Neural cell (in vitro differentiated cells): ENCODE measurements at regions not wholly inside any gene's neighbourhood (a gene's known extent, or its start where the extent isn't known, plus 50 kb on each side); places are given as distances from the start of the nearest gene placed in this dataset.

Experiments used
- H2AFZ ChIP-seq: fragments of 200-600, 300-800 bp; sonication (generic), shearing (Covaris generic); 2 replicates; pipeline ENCODE4 v1.6.0; 2014; ENCODE audit warnings: low read depth, mild to moderate bottlenecking, antibody characterized with exemption, low read length, moderate library complexity
- H3F3A ChIP-seq: fragments of 200-600 bp; shearing (Covaris generic); 2 replicates; pipeline ENCODE4 v1.6.1; 2016; ENCODE audit warnings: mild to moderate bottlenecking, moderate library complexity, mixed read lengths, antibody characterized with exemption, low read length; ENCODE audit not compliant: insufficient read depth, poor library complexity, severe bottlenecking
- H3K27ac ChIP-seq: fragments of 200-600, 300-800 bp; sonication (generic), shearing (Covaris generic); 2 replicates; pipeline ENCODE4 v1.5.1; 2014; ENCODE audit warnings: mild to moderate bottlenecking, low read length, moderate library complexity
- H3K27me3 ChIP-seq: fragments of 300-800, 200-600 bp; sonication (generic), shearing (Covaris generic); 2 replicates; pipeline ENCODE4 v1.6.0; 2014; ENCODE audit warnings: mild to moderate bottlenecking, low read depth, low read length, moderate library complexity; ENCODE audit not compliant: insufficient read depth
- H3K36me3 ChIP-seq: fragments of 300-800, 200-600 bp; sonication (generic), shearing (Covaris generic); 2 replicates; pipeline ENCODE4 v1.5.1; 2014; ENCODE audit warnings: mild to moderate bottlenecking, antibody characterized with exemption, low read length, moderate library complexity; ENCODE audit not compliant: insufficient read depth
- H3K4me2 ChIP-seq: fragments of 300-800, 200-600 bp; sonication (generic), shearing (Covaris generic); 2 replicates; pipeline ENCODE4 v1.6.0; 2014; ENCODE audit warnings: mild to moderate bottlenecking, low read length
- H3K4me3 ChIP-seq: fragments of 300-800, 200-600 bp; sonication (generic), shearing (Covaris generic); 2 replicates; pipeline ENCODE4 v1.5.1; 2014; ENCODE audit warnings: mild to moderate bottlenecking, low read length, moderate library complexity
- H3K79me2 ChIP-seq: fragments of 200-600 bp; shearing (Covaris generic); replicated peaks from 2 replicates; pipeline ENCODE4 v1.6.0; 2014; ENCODE audit warnings: mild to moderate bottlenecking, low read length, moderate library complexity; ENCODE audit not compliant: insufficient read depth
- H3K9ac ChIP-seq: fragments of 300-800, 200-600 bp; sonication (generic), shearing (Covaris generic); 2 replicates; pipeline ENCODE4 v1.6.1; 2016; ENCODE audit warnings: mild to moderate bottlenecking, low read length, mixed read lengths
- H3K9me2 ChIP-seq: fragments of 200-600 bp; shearing (Covaris generic); 2 replicates; pipeline ENCODE4 v1.6.1; 2016; ENCODE audit warnings: mild to moderate bottlenecking, low read length, mixed read lengths; ENCODE audit not compliant: insufficient read depth
- H3K9me3 ChIP-seq: fragments of 200-600, 300-800 bp; sonication (generic), shearing (Covaris generic); 2 replicates; pipeline ENCODE4 v1.6.1; 2016; ENCODE audit warnings: mild to moderate bottlenecking, mixed run types, low read length, moderate library complexity, mixed read lengths
- H4K20me1 ChIP-seq: fragments of 200-600 bp; shearing (Covaris generic); 2 replicates; pipeline ENCODE4 v1.6.1; 2016; ENCODE audit warnings: mild to moderate bottlenecking, mixed run types; ENCODE audit not compliant: insufficient read depth
- EP300 ChIP-seq: fragments of 450-650 bp; conservative IDR thresholded peaks from 2 replicates; pipeline ENCODE4 v1.6.1; 2014; ENCODE audit warnings: antibody characterized with exemption, mild to moderate bottlenecking, moderate library complexity; ENCODE audit not compliant: poor library complexity, severe bottlenecking
- EZH2 ChIP-seq: fragments of 200-600, 300-800 bp; shearing (Covaris generic), sonication (generic); IDR thresholded peaks from 2 replicates; pipeline ENCODE4 v1.6.1; 2014; ENCODE audit warnings: antibody characterized with exemption, low read length, borderline replicate concordance, mild to moderate bottlenecking; ENCODE audit not compliant: insufficient read depth, poor library complexity, severe bottlenecking
- MXI1 ChIP-seq: fragments of 450-650 bp; conservative IDR thresholded peaks from 2 replicates; pipeline ENCODE4 v1.6.1; 2014; ENCODE audit warnings: antibody characterized with exemption, mild to moderate bottlenecking; ENCODE audit not compliant: poor library complexity, severe bottlenecking
- POLR2AphosphoS5 ChIP-seq: IDR thresholded peaks from 2 replicates; pipeline ENCODE4 v1.6.1; 2012
- RAD21 ChIP-seq: fragments of 450-650 bp; conservative IDR thresholded peaks from 2 replicates; pipeline ENCODE4 v1.6.1; 2014; ENCODE audit warnings: antibody characterized with exemption, mild to moderate bottlenecking, moderate library complexity
- REST ChIP-seq: IDR thresholded peaks from 2 replicates; pipeline ENCODE4 v1.6.1; 2012; ENCODE audit warnings: borderline replicate concordance
- SMC3 ChIP-seq: fragments of 450-650 bp; conservative IDR thresholded peaks from 2 replicates; pipeline ENCODE4 v1.6.1; 2014; ENCODE audit warnings: antibody characterized with exemption, mild to moderate bottlenecking, moderate library complexity; ENCODE audit not compliant: poor library complexity
- TAF1 ChIP-seq: IDR thresholded peaks from 2 replicates; pipeline ENCODE4 v1.6.1; 2012; ENCODE audit warnings: low read depth
- TF ChIP-seq, protein P1 (sequence below): fragments of 450-650 bp; IDR thresholded peaks from 2 replicates; pipeline ENCODE4 v1.5.1; 2014; ENCODE audit warnings: antibody characterized with exemption, mild to moderate bottlenecking, moderate library complexity; ENCODE audit not compliant: poor library complexity, severe bottlenecking

- Histone ChIP-seq H3K9me2 (no peaks in the 10 kb centered on the region), H3F3A (no peaks in the 10 kb centered on the region), H3K9ac (no peak overlapping the region), H3K4me3 (no peak overlapping the region), H3K4me2 (no peak overlapping the region), H4K20me1 (no peaks in the 10 kb centered on the region), H3K27me3 (no peaks in the 10 kb centered on the region), H3K36me3 (no peaks in the 10 kb centered on the region), H3K79me2 (no peaks in the 10 kb centered on the region), H3K27ac (no peak overlapping the region), H2AFZ (no peak overlapping the region), H3K9me3 (no peaks in the 10 kb centered on the region)
- TF ChIP-seq RAD21 (no peak), SMC3 (no peak), EP300 (no peak), TAF1 (no peak), REST (no peak), MXI1 (no peak), EZH2 (no peak), POLR2AphosphoS5 (no peak)
- TF ChIP-seq, protein P1, sequence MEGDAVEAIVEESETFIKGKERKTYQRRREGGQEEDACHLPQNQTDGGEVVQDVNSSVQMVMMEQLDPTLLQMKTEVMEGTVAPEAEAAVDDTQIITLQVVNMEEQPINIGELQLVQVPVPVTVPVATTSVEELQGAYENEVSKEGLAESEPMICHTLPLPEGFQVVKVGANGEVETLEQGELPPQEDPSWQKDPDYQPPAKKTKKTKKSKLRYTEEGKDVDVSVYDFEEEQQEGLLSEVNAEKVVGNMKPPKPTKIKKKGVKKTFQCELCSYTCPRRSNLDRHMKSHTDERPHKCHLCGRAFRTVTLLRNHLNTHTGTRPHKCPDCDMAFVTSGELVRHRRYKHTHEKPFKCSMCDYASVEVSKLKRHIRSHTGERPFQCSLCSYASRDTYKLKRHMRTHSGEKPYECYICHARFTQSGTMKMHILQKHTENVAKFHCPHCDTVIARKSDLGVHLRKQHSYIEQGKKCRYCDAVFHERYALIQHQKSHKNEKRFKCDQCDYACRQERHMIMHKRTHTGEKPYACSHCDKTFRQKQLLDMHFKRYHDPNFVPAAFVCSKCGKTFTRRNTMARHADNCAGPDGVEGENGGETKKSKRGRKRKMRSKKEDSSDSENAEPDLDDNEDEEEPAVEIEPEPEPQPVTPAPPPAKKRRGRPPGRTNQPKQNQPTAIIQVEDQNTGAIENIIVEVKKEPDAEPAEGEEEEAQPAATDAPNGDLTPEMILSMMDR: no peak
Observed at GRCh38 chr5:21184581-21184980, 1196.6 kb upstream of the CDH18 start.

DNA sequence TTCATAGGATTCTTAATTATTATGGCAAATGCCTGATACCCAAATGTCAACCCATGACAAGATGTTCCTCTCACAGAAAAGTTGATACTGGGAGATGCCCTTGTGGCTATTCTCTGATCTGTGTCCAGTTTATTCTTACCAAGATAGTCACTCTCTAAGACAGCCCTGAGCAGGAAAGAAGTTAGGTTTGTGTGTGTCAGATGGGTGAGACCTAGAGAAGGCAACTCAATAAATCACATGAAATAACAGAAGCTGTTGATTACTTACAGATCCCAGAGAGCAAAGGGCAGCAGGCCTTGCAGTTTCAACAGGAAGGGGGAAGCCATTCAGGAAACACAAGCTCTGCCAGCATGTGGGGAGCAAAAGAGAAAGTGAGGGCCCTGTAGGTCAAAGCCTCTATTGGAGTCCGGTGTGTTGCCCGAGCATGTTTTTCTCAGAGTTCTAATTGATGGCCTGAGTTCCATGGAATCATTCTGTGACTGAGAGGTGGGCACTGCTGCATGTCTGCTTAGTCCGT, 1193.7 kb upstream of the CDH18 start:
- TF ChIP-seq SMC3 (no peak), RAD21 (no peak), TAF1 (no peak), POLR2AphosphoS5 (no peak), EZH2 (no peak), EP300 (no peak), REST (no peak), MXI1 (no peak)
- TF ChIP-seq, protein P1: no peak
- Histone ChIP-seq H4K20me1 (no peaks in the 10 kb centered on the region), H3K36me3 (no peaks in the 10 kb centered on the region), H3K27ac (no peak overlapping the region), H3F3A (no peaks in the 10 kb centered on the region), H3K4me3 (no peak overlapping the region), H3K9ac (no peak overlapping the region), H3K79me2 (no peaks in the 10 kb centered on the region), H3K9me2 (no peaks in the 10 kb centered on the region), H3K4me2 (no peak overlapping the region), H3K9me3 (no peaks in the 10 kb centered on the region), H2AFZ (no peak overlapping the region), H3K27me3 (no peaks in the 10 kb centered on the region)
